Ishikawa (cell line): ENCODE measurements at regions not wholly inside any gene's neighbourhood (a gene's known extent, or its start where the extent isn't known, plus 50 kb on each side); places are given as distances from the start of the nearest gene placed in this dataset.

Source experiments
- CEBPB ChIP-seq: IDR thresholded peaks from 2 replicates; pipeline ENCODE4 v1.6.1; 2012
- CREB1 ChIP-seq: IDR thresholded peaks from 2 replicates; pipeline ENCODE4 v1.6.1; 2012; ENCODE audit warnings: low read depth
- EGR1 ChIP-seq: IDR thresholded peaks from 2 replicates; pipeline ENCODE4 v1.6.1; 2012
- EP300 ChIP-seq: IDR thresholded peaks from 2 replicates; pipeline ENCODE4 v1.6.1; 2012; ENCODE audit warnings: borderline replicate concordance
- FOXM1 ChIP-seq: IDR thresholded peaks from 2 replicates; pipeline ENCODE4 v1.6.1; 2012; ENCODE audit warnings: low read depth, borderline replicate concordance
- NFIC ChIP-seq: IDR thresholded peaks from 2 replicates; pipeline ENCODE4 v1.6.1; 2012
- RAD21 ChIP-seq: IDR thresholded peaks from 2 replicates; pipeline ENCODE4 v1.6.1; 2012; ENCODE audit warnings: low read depth
- TAF1 ChIP-seq: IDR thresholded peaks from 2 replicates; pipeline ENCODE4 v1.6.1; 2012; ENCODE audit warnings: low read depth, mild to moderate bottlenecking
- YY1 ChIP-seq: IDR thresholded peaks from 2 replicates; pipeline ENCODE4 v1.6.1; 2012; ENCODE audit warnings: low read depth
- ZBTB7A ChIP-seq: IDR thresholded peaks from 2 replicates; pipeline ENCODE4 v1.6.1; 2012; ENCODE audit warnings: low read depth
- TF ChIP-seq, protein P1 (sequence below): IDR thresholded peaks from 2 replicates; pipeline ENCODE4 v1.6.1; 2012; ENCODE audit warnings: low read depth, mild to moderate bottlenecking
- TF ChIP-seq, protein P2 (sequence below): IDR thresholded peaks from 2 replicates; pipeline ENCODE4 v1.6.1; 2012
- TF ChIP-seq, protein P3 (sequence below): IDR thresholded peaks from 2 replicates; pipeline ENCODE4 v1.6.1; 2012

DNA sequence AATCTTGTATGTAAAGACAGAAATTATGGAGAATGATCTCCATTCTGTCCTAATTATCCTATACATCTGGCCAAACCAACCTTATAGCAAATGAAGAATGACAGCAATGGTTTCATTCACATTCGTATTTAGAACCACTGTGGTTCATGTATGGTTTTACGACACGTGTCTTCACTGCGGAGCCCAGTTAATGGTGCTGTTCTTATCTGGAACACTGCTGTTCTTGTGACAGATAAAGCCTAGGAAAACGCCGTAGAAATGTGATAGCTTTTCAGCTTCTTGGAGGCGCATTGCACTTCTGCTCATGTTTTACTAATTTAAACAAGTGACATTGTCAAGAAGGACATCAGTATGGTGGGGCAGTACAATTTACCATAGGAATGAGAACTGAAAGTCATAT, 2266.4 kb upstream of the TENM3 start:
- no peak for TF ChIP-seq EP300
- TF ChIP-seq TAF1: no peak
- TF ChIP-seq, protein P1, sequence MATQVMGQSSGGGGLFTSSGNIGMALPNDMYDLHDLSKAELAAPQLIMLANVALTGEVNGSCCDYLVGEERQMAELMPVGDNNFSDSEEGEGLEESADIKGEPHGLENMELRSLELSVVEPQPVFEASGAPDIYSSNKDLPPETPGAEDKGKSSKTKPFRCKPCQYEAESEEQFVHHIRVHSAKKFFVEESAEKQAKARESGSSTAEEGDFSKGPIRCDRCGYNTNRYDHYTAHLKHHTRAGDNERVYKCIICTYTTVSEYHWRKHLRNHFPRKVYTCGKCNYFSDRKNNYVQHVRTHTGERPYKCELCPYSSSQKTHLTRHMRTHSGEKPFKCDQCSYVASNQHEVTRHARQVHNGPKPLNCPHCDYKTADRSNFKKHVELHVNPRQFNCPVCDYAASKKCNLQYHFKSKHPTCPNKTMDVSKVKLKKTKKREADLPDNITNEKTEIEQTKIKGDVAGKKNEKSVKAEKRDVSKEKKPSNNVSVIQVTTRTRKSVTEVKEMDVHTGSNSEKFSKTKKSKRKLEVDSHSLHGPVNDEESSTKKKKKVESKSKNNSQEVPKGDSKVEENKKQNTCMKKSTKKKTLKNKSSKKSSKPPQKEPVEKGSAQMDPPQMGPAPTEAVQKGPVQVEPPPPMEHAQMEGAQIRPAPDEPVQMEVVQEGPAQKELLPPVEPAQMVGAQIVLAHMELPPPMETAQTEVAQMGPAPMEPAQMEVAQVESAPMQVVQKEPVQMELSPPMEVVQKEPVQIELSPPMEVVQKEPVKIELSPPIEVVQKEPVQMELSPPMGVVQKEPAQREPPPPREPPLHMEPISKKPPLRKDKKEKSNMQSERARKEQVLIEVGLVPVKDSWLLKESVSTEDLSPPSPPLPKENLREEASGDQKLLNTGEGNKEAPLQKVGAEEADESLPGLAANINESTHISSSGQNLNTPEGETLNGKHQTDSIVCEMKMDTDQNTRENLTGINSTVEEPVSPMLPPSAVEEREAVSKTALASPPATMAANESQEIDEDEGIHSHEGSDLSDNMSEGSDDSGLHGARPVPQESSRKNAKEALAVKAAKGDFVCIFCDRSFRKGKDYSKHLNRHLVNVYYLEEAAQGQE: no peak
- no peak for TF ChIP-seq RAD21
- TF ChIP-seq EGR1: no peak
- TF ChIP-seq NFIC: no peak
- no peak for TF ChIP-seq FOXM1
- TF ChIP-seq, protein P2, sequence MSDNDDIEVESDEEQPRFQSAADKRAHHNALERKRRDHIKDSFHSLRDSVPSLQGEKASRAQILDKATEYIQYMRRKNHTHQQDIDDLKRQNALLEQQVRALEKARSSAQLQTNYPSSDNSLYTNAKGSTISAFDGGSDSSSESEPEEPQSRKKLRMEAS: no peak
- TF ChIP-seq, protein P3, sequence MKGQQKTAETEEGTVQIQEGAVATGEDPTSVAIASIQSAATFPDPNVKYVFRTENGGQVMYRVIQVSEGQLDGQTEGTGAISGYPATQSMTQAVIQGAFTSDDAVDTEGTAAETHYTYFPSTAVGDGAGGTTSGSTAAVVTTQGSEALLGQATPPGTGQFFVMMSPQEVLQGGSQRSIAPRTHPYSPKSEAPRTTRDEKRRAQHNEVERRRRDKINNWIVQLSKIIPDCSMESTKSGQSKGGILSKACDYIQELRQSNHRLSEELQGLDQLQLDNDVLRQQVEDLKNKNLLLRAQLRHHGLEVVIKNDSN: no peak
- no peak for TF ChIP-seq YY1
- TF ChIP-seq ZBTB7A: no peak
- TF ChIP-seq CEBPB: no peak
- TF ChIP-seq CREB1: no peak
